ENCODE measurements at regions not wholly inside any gene's neighbourhood (a gene's known extent, or its start where the extent isn't known, plus 50 kb on each side); places are given as distances from the start of the nearest gene placed in this dataset.

- DNase-seq (ENCODE audit: low read depth), result no peak
- H3K4me3 ChIP-seq (ENCODE audit: low read length), result no peak overlapping the region
- no peak for TF ChIP-seq CTCF (conservative IDR thresholded peaks at IDR 0.05; ENCODE audit: low read length)
Observed at GRCh38 chr21:31557421-31558188, 101.9 kb upstream of the SOD1 start.

DNA sequence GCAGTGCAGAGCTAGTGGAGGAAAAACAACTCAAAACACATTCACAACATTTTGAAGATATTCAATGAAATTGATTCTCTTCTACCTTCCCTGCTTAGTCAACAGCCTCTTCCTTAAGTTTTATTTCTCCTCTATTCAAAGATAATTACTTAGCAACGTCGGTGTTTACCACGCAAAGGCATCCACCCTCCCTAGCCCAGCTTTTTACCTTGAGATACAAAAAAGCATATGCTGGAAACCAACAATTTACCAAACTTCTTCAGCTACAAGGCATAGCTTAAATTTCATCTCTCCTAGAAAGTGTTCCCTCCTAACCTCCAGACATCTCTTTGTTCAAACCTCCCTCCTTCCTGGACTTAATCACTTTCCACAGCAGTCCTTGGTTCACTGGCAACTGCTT lies 102.8 kb upstream of the SOD1 start:
- DNase-seq (ENCODE audit: low read depth), result no peak
- TF ChIP-seq CTCF (conservative IDR thresholded peaks at IDR 0.05; ENCODE audit: low read length), result no peak
- H3K4me3 ChIP-seq (ENCODE audit: low read length), result no peak overlapping the region

- no peak for TF ChIP-seq CTCF (conservative IDR thresholded peaks at IDR 0.05; ENCODE audit: low read length)
- no peak for DNase-seq (ENCODE audit: low read depth)
- no peak overlapping the region for H3K4me3 ChIP-seq (ENCODE audit: low read length)
Observed at GRCh38 chr21:31555741-31556191, 103.7 kb upstream of the SOD1 start.

DNA sequence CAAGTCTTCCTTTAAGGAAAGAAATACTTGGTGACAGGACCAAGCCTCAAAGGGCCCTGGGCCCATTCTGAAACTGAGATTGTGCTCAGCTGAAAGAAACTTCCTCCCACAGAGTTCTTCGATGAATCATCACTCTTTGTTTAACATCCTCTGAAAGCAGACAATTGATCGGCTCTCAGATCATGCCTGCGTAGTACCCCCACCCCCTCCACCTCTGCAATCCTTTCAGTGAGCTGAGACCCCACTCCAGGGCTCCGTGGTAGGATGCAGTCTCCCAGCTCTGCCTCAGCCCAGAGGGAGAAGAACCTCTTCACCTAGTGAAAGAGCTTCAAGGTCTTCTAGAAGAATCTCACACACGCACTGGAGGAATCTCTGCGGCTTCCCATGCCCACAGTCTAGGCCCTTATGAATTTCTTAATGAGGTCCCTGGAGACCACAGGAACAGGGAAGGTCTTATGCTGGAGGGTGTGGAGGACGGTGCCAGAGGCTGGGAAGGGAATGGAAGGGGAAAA lies 104.9 kb upstream of the SOD1 start:
- TF ChIP-seq CTCF (conservative IDR thresholded peaks at IDR 0.05; ENCODE audit: low read length), result no peak
- no peak overlapping the region for H3K4me3 ChIP-seq (ENCODE audit: low read length)
- no peak for DNase-seq (ENCODE audit: low read depth)

- no peak for DNase-seq (ENCODE audit: low read depth)
- TF ChIP-seq CTCF (conservative IDR thresholded peaks at IDR 0.05; ENCODE audit: low read length), result no peak
- H3K4me3 ChIP-seq (ENCODE audit: low read length), result no peak overlapping the region
Observed at GRCh38 chr21:31553926-31554325, 105.6 kb upstream of the SOD1 start.

DNA sequence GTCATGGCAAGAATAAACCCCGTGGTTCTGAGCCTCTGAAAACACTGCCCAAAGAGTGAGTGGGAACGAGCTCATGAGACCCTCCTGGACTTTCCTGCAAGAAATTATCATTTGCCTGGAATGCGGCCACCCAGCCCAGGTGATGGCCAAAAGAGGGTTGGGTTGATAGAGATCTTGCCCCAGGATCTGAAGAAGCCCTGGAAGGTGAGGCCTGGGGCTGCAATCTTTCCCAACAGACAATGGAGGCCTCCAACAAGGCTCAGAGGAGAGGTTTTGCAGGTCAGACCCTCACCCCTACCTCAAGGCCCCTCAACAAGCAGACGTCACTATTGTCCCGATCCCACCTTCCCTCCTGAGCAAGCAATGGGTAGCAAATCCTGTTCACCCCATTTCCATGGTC lies 106.0 kb upstream of the SOD1 start:
- no peak for TF ChIP-seq CTCF (conservative IDR thresholded peaks at IDR 0.05; ENCODE audit: low read length)
- DNase-seq (ENCODE audit: low read depth), result no peak

DNA sequence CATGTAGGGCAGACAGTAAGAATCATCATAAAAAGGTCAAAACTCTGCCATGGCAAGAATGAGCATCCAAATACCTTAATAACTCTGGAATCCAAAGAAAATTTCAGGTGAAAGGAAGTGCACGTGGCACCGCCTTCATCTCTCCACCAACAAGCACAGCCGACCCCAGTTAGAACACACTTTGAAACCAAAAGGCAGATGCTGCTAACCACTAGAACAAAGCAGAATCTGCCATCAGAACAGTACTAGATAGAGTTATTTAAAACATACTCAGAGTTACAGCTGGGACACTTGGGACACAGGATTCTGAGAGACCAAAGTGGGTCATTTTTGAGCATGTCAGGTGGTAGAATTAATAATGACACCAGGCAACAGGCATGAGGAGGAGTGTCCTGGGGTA lies 106.7 kb upstream of the SOD1 start:
- H3K4me3 ChIP-seq (ENCODE audit: low read length), result no peak overlapping the region
- no peak for DNase-seq (ENCODE audit: low read depth)
- no peak for TF ChIP-seq CTCF (conservative IDR thresholded peaks at IDR 0.05; ENCODE audit: low read length)

More for the DNA sequence above, 106.0 kb upstream of the SOD1 start:
- no peak overlapping the region for H3K4me3 ChIP-seq (ENCODE audit: low read length)
